CD14-positive monocyte (primary cell): ENCODE measurements at regions not wholly inside any gene's neighbourhood (a gene's known extent, or its start where the extent isn't known, plus 50 kb on each side); places are given as distances from the start of the nearest gene placed in this dataset.

Experiments
- DNase-seq, 3 donors: peaks; one replicate each; pipeline ENCODE4 v3.0.0-alpha.2; 2011 to 2022
- H2AFZ ChIP-seq: 2 replicates; pipeline ENCODE4 v1.6.0; 2012; ENCODE audit warnings: mild to moderate bottlenecking, low read depth, low read length, inconsistent platforms; ENCODE audit not compliant: insufficient read depth, poor library complexity, severe bottlenecking
- H3K27ac ChIP-seq, 2 donors: 1 replicate in 1 of 2; 2 replicates in 1 of 2; pipeline ENCODE4 v1.5.1; 2012 to 2013; ENCODE audit warnings: low read length in 2 of 2, control low read depth in 1 of 2, inconsistent platforms in 1 of 2, low read depth in 1 of 2, mild to moderate bottlenecking in 1 of 2
- H3K27me3 ChIP-seq, 2 donors: one replicate each; pipeline versions ENCODE4 v1.6.0 to v1.6.1; 2011 to 2013; ENCODE audit warnings: low read length in 2 of 2; ENCODE audit not compliant: control insufficient read depth in 2 of 2, insufficient read depth in 2 of 2
- H3K36me3 ChIP-seq, 2 donors: replicated peaks in 1 of 2; 1 replicate in 1 of 2; 2 replicates in 1 of 2; pipeline versions ENCODE4 v1.5.1 to v1.6.1; 2012 to 2013; ENCODE audit warnings: low read length in 2 of 2, control low read depth in 1 of 2, inconsistent platforms in 1 of 2, mild to moderate bottlenecking in 1 of 2; ENCODE audit not compliant: insufficient read depth in 2 of 2, control insufficient read depth in 1 of 2
- H3K4me1 ChIP-seq, 2 donors: 1 replicate in 1 of 2; 2 replicates in 1 of 2; pipeline versions ENCODE4 v1.5.1 to v1.6.1; 2012 to 2013; ENCODE audit warnings: low read length in 2 of 2, control low read depth in 1 of 2, inconsistent platforms in 1 of 2, mild to moderate bottlenecking in 1 of 2, moderate library complexity in 1 of 2; ENCODE audit not compliant: insufficient read depth in 2 of 2, control insufficient read depth in 1 of 2
- H3K4me2 ChIP-seq: replicated peaks from 2 replicates; pipeline ENCODE3; 2012; ENCODE audit warnings: low read length, moderate library complexity, mild to moderate bottlenecking; ENCODE audit not compliant: poor library complexity, severe bottlenecking; ENCODE audit errors: extremely low read depth
- H3K4me3 ChIP-seq, 3 experiments: fragments of 200-600 bp in 1 of 3; sonication (generic) in 1 of 3; replicated peaks in 1 of 3; 1 replicate in 2 of 3; 2 replicates in 1 of 3; pipeline ENCODE4 v1.5.1; 2011 to 2013; ENCODE audit warnings: low read length in 3 of 3, mild to moderate bottlenecking in 3 of 3, control low read depth in 2 of 3, low read depth in 2 of 3, inconsistent platforms in 1 of 3, moderate library complexity in 1 of 3
- H3K79me2 ChIP-seq: 2 replicates; pipeline ENCODE4 v1.6.0; 2012; ENCODE audit warnings: mild to moderate bottlenecking, control low read depth, inconsistent platforms, low read length, moderate library complexity; ENCODE audit not compliant: insufficient read depth
- H3K9ac ChIP-seq: 2 replicates; pipeline ENCODE4 v1.6.0; 2017; ENCODE audit warnings: low read length, mild to moderate bottlenecking; ENCODE audit not compliant: insufficient read depth, poor library complexity, severe bottlenecking
- H3K9me3 ChIP-seq, 2 donors: replicated peaks in 1 of 2; 1 replicate in 1 of 2; 2 replicates in 1 of 2; pipeline versions ENCODE4 v1.5.1 to v1.6.1; 2012 to 2013; ENCODE audit warnings: low read length in 2 of 2, control low read depth in 1 of 2; ENCODE audit not compliant: control insufficient read depth in 1 of 2, insufficient read depth in 1 of 2
- H4K20me1 ChIP-seq: 2 replicates; pipeline ENCODE4 v1.6.0; 2012; ENCODE audit warnings: mild to moderate bottlenecking, low read length, control low read depth, moderate library complexity; ENCODE audit not compliant: insufficient read depth
- H3K27ac Mint-ChIP-seq, 7 donors: one replicate each; pipeline ENCODE4 v1.8.0; 2020; ENCODE audit warnings: mild to moderate bottlenecking in 7 of 7, mixed read lengths in 7 of 7, moderate library complexity in 6 of 7, inconsistent platforms in 2 of 7
- H3K27me3 Mint-ChIP-seq, 3 donors: one replicate each; pipeline ENCODE4 v1.8.0; 2021 to 2022; ENCODE audit warnings: low read depth in 3 of 3, mild to moderate bottlenecking in 3 of 3, mixed read lengths in 3 of 3, moderate library complexity in 3 of 3, inconsistent platforms in 1 of 3
- H3K36me3 Mint-ChIP-seq, 2 donors: one replicate each; pipeline ENCODE4 v1.8.0; 2020; ENCODE audit warnings: mixed read lengths in 2 of 2, inconsistent platforms in 1 of 2, mild to moderate bottlenecking in 1 of 2
- H3K4me1 Mint-ChIP-seq: one replicate; pipeline ENCODE4 v1.8.0; 2020; ENCODE audit warnings: mild to moderate bottlenecking, mixed read lengths
- H3K4me3 Mint-ChIP-seq, 2 donors: one replicate each; pipeline ENCODE4 v1.8.0; 2020; ENCODE audit warnings: mild to moderate bottlenecking in 2 of 2, mixed read lengths in 2 of 2, moderate library complexity in 1 of 2
- H3K9me3 Mint-ChIP-seq, 7 donors: one replicate each; pipeline ENCODE4 v1.8.0; 2020 to 2022; ENCODE audit warnings: mixed read lengths in 7 of 7, mild to moderate bottlenecking in 6 of 7, moderate library complexity in 6 of 7, inconsistent platforms in 2 of 7
- WGBS: methylation state at CpG from one replicate; pipeline ENCODE4 v1.1.5; 2013; ENCODE audit warnings: missing lambda C conversion rate; ENCODE audit not compliant: insufficient coverage; 5-methylcytosine and 5-hydroxymethylcytosine counted together
- intact Hi-C, 2 donors: fragments of 100-400 bp; cut with micrococcal nuclease; formaldehyde crosslinking; loops; one replicate each; pipeline versions ENCODE4 v1.15.0 to v1.15.1; 2023
- TF ChIP-seq, protein P1 (sequence below): fragments of 200-600 bp; IDR thresholded peaks from one replicate; pipeline ENCODE4 v1.8.0; 2022; ENCODE audit warnings: antibody characterized with exemption, mild to moderate bottlenecking

DNA sequence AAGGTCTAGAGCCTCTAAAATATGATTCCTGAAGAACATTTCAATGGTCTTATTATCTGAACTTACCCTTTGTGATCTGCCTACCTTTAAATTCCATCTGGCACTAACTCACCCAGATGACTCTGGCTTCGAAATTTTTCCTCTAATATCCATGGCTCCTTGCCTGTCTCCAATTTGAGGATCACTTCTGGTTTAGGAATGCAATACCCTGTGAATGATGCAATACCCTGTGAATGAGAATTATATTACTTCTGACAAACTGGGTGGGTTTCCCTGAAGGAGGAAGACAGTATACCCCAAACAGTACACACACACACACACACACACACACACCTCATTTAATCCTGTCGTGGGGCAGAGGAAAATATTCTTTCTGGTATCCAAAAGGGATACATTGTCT is 115.3 kb downstream of the ZNF33B start:
- Histone ChIP-seq H3K4me2 (no peak overlapping the region), H3K9me3 (peaks cover 32 to 67% of the 10 kb centered on the region in 2 donors), H4K20me1 (no peaks in the 10 kb centered on the region), H3K27ac (no peak overlapping the region), H2AFZ (no peak overlapping the region), H3K9ac (no peak overlapping the region), H3K4me1 (no peaks in the 10 kb centered on the region), H3K36me3 (peaks cover 2 to 54% of the 10 kb centered on the region in 2 donors), H3K27me3 (no peaks in the 10 kb centered on the region), H3K4me3 (no peak overlapping the region), H3K79me2 (no peaks in the 10 kb centered on the region)
- Mint-ChIP-seq H3K36me3 (peaks cover 33 to 41% of the 10 kb centered on the region in 2 donors), H3K27ac (no peak overlapping the region), H3K4me1 (no peaks in the 10 kb centered on the region), H3K4me3 (no peak overlapping the region), H3K27me3 (no peaks in the 10 kb centered on the region), H3K9me3 (peaks cover 43 to 77% (median 67%) of the 10 kb centered on the region in 7 donors)
- intact Hi-C loops = no loop called here
- TF ChIP-seq, protein P1, sequence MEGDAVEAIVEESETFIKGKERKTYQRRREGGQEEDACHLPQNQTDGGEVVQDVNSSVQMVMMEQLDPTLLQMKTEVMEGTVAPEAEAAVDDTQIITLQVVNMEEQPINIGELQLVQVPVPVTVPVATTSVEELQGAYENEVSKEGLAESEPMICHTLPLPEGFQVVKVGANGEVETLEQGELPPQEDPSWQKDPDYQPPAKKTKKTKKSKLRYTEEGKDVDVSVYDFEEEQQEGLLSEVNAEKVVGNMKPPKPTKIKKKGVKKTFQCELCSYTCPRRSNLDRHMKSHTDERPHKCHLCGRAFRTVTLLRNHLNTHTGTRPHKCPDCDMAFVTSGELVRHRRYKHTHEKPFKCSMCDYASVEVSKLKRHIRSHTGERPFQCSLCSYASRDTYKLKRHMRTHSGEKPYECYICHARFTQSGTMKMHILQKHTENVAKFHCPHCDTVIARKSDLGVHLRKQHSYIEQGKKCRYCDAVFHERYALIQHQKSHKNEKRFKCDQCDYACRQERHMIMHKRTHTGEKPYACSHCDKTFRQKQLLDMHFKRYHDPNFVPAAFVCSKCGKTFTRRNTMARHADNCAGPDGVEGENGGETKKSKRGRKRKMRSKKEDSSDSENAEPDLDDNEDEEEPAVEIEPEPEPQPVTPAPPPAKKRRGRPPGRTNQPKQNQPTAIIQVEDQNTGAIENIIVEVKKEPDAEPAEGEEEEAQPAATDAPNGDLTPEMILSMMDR = no peak
- WGBS = no CpG with 5 or more reads among the region's 2 CpGs
- no peak for DNase-seq

GRCh38 chr10:42519761-42520460 is 118.5 kb downstream of the ZNF33B start:
- H3K36me3 Mint-ChIP-seq = peaks cover 32 to 38% of the 10 kb centered on the region in 2 donors
- H3K4me2 ChIP-seq = no peak overlapping the region
- no peaks in the 10 kb centered on the region for H3K27me3 Mint-ChIP-seq
- H3K36me3 ChIP-seq = peaks cover 2 to 52% of the 10 kb centered on the region in 2 donors
- no peak overlapping the region for H2AFZ ChIP-seq
- no peaks in the 10 kb centered on the region for H3K4me1 ChIP-seq
- H3K27ac ChIP-seq = no peak overlapping the region
- no peak overlapping the region for H3K4me3 Mint-ChIP-seq
- H3K79me2 ChIP-seq = no peaks in the 10 kb centered on the region
- no CpG with 5 or more reads among the region's 5 CpGs for WGBS
- no peaks in the 10 kb centered on the region for H3K27me3 ChIP-seq
- peak overlapping the region in 1 of 3 experiments; percentile 2 for H3K4me3 ChIP-seq
- H3K4me1 Mint-ChIP-seq = no peaks in the 10 kb centered on the region
- H3K27ac Mint-ChIP-seq = no peak overlapping the region
- peaks cover 47 to 94% (median 84%) of the 10 kb centered on the region in 7 donors for H3K9me3 Mint-ChIP-seq
- H3K9me3 ChIP-seq = peaks cover 49 to 94% of the 10 kb centered on the region in 2 donors
- intact Hi-C loops = no loop called here
- no peak for DNase-seq
- no peak overlapping the region for H3K9ac ChIP-seq
- TF ChIP-seq, protein P1 = no peak
- H4K20me1 ChIP-seq = no peaks in the 10 kb centered on the region
